Astrocyte of the cerebellum (primary cell): ENCODE measurements at regions not wholly inside any gene's neighbourhood (a gene's known extent, or its start where the extent isn't known, plus 50 kb on each side); places are given as distances from the start of the nearest gene placed in this dataset.

ENCODE experiments used
- DNase-seq: peaks from one replicate; pipeline ENCODE4 v3.0.0-alpha.2; 2011; ENCODE audit warnings: low read depth
- H3K4me3 ChIP-seq: 2 replicates; pipeline ENCODE4 v1.5.1; 2011; ENCODE audit warnings: mild to moderate bottlenecking, low read depth, low read length, moderate library complexity
- CTCF ChIP-seq: IDR thresholded peaks from 2 replicates; pipeline ENCODE4 v1.5.1; 2012; ENCODE audit warnings: low read length, low read depth, moderate library complexity, mild to moderate bottlenecking; ENCODE audit errors: missing control alignments
- in situ Hi-C: cut with HindIII; loops from 2 replicates; pipeline ENCODE4 v1.10.0; 2017; ENCODE audit warnings: low sequenced_read_pairs

GRCh38 chr6:66897576-66897975, 1190.5 kb upstream of the EYS start:
- TF ChIP-seq CTCF: no peak
- no peak overlapping the region for H3K4me3 ChIP-seq
- DNase-seq: no peak
- in situ Hi-C loops: no loop called here

GRCh38 chr6:66896415-66896814, 1189.4 kb upstream of the EYS start:
- in situ Hi-C loops: no loop called here
- TF ChIP-seq CTCF: no peak
- no peak overlapping the region for H3K4me3 ChIP-seq
- no peak for DNase-seq

GRCh38 chr6:66883453-66883852, 1176.4 kb upstream of the EYS start:
- in situ Hi-C loops: no loop called here
- no peak for TF ChIP-seq CTCF
- no peak for DNase-seq
- no peak overlapping the region for H3K4me3 ChIP-seq

GRCh38 chr6:66866801-66867200, 1159.8 kb upstream of the EYS start:
- in situ Hi-C loops: no loop called here
- no peak for DNase-seq
- TF ChIP-seq CTCF: no peak
- H3K4me3 ChIP-seq: no peak overlapping the region

GRCh38 chr6:66865771-66866170, 1158.7 kb upstream of the EYS start:
- no peak for DNase-seq
- no peak for TF ChIP-seq CTCF
- in situ Hi-C loops: no loop called here
- H3K4me3 ChIP-seq: no peak overlapping the region

GRCh38 chr6:66861007-66861541, 1154.0 kb upstream of the EYS start:
- in situ Hi-C loops: no loop called here
- no peak overlapping the region for H3K4me3 ChIP-seq
- DNase-seq: no peak
- no peak for TF ChIP-seq CTCF

- TF ChIP-seq CTCF: no peak
- H3K4me3 ChIP-seq: no peak overlapping the region
- no peak for DNase-seq
- in situ Hi-C loops: no loop called here
These were observed 1153.3 kb upstream of the EYS start for GRCh38 chr6:66860328-66860727.
